HEK293 (cell line): ENCODE measurements at regions not wholly inside any gene's neighbourhood (a gene's known extent, or its start where the extent isn't known, plus 50 kb on each side); places are given as distances from the start of the nearest gene placed in this dataset.

Source experiments
- CTCF ChIA-PET: fragments of 350-600 bp; formaldehyde crosslinking; extraction: SDS; loops from one replicate; lab custom pipeline; 2021; ENCODE audit warnings: antibody characterized with exemption; lab: Yijun Ruan, JAX
- POLR2A ChIA-PET: fragments of 300-600 bp; formaldehyde crosslinking; extraction: SDS; loops from one replicate; lab custom pipeline; 2020; ENCODE audit warnings: antibody characterized with exemption, inconsistent platforms; lab: Yijun Ruan, JAX
- H3K27ac ChIP-seq: fragments of 200-500 bp; sonication (Bioruptor generic); 2 replicates; pipeline ENCODE4 v1.5.1; 2014; ENCODE audit warnings: low read depth, low read length, control low read depth, inconsistent platforms; ENCODE audit errors: extremely low read depth
- H3K36me3 ChIP-seq, 2 experiments: fragments of 200-500 bp in 1 of 2; sonication (Bioruptor generic) in 1 of 2; 1 replicate in 1 of 2; 2 replicates in 1 of 2; pipeline ENCODE4 v1.5.1; 2014 to 2017; ENCODE audit warnings: inconsistent platforms in 2 of 2, low read length in 2 of 2; ENCODE audit not compliant: control insufficient read depth in 2 of 2, insufficient read depth in 1 of 2
- H3K4me1 ChIP-seq: fragments of 200-500 bp; sonication (Bioruptor generic); 2 replicates; pipeline ENCODE4 v1.5.1; 2014; ENCODE audit warnings: mild to moderate bottlenecking, low read length, inconsistent platforms; ENCODE audit not compliant: control insufficient read depth, insufficient read depth
- H3K4me3 ChIP-seq: 2 replicates; pipeline ENCODE4 v1.5.1; 2011; ENCODE audit warnings: low read depth, mild to moderate bottlenecking, control low read depth, low read length, moderate library complexity
- H3K9me3 ChIP-seq: fragments of 200-500 bp; sonication (Bioruptor generic); 2 replicates; pipeline ENCODE4 v1.5.1; 2014; ENCODE audit warnings: low read depth, low read length, inconsistent platforms; ENCODE audit not compliant: control insufficient read depth, insufficient read depth
- BCL6B ChIP-seq: fragments of 450-650 bp; formaldehyde crosslinking; IDR thresholded peaks from 2 replicates; pipeline ENCODE4 v1.5.1; 2017; ENCODE audit warnings: missing biosample characterization, missing genetic modification characterization
- PRDM10 ChIP-seq: fragments of 450-650 bp; formaldehyde crosslinking; IDR thresholded peaks from 2 replicates; pipeline ENCODE4 v1.5.1; 2016; ENCODE audit warnings: missing biosample characterization, missing genetic modification characterization
- SCRT2 ChIP-seq: fragments of 450-650 bp; formaldehyde crosslinking; IDR thresholded peaks from 2 replicates; pipeline ENCODE4 v1.5.1; 2016; ENCODE audit warnings: missing biosample characterization, missing genetic modification characterization
- SP3 ChIP-seq: fragments of 450-650 bp; formaldehyde crosslinking; IDR thresholded peaks from 2 replicates; pipeline ENCODE4 v1.5.1; 2016; ENCODE audit warnings: missing biosample characterization, missing genetic modification characterization
- TCF7L2 ChIP-seq: IDR thresholded peaks from 2 replicates; pipeline ENCODE4 v1.6.1; 2011; ENCODE audit warnings: low read depth, mild to moderate bottlenecking, inconsistent platforms, low read length, moderate library complexity, borderline replicate concordance
- WT1 ChIP-seq: fragments of 450-650 bp; formaldehyde crosslinking; IDR thresholded peaks from 2 replicates; pipeline ENCODE4 v1.5.1; 2016; ENCODE audit warnings: missing biosample characterization, missing genetic modification characterization
- ZBTB21 ChIP-seq: fragments of 450-650 bp; formaldehyde crosslinking; IDR thresholded peaks from 2 replicates; pipeline ENCODE4 v1.5.1; 2017; ENCODE audit warnings: missing biosample characterization, missing genetic modification characterization
- ZBTB26 ChIP-seq: fragments of 450-650 bp; formaldehyde crosslinking; optimal IDR thresholded peaks from 2 replicates; pipeline ENCODE3; 2016; ENCODE audit warnings: missing biosample characterization, mild to moderate bottlenecking, missing genetic modification characterization
- ZFP3 ChIP-seq: fragments of 450-650 bp; formaldehyde crosslinking; IDR thresholded peaks from 2 replicates; pipeline ENCODE4 v1.5.1; 2016; ENCODE audit warnings: low read depth, missing biosample characterization, missing genetic modification characterization
- ZFP41 ChIP-seq: fragments of 450-650 bp; formaldehyde crosslinking; IDR thresholded peaks from 2 replicates; pipeline ENCODE4 v1.5.1; 2016; ENCODE audit warnings: missing biosample characterization, missing genetic modification characterization, borderline replicate concordance
- ZNF112 ChIP-seq: fragments of 450-650 bp; formaldehyde crosslinking; IDR thresholded peaks from 2 replicates; pipeline ENCODE4 v1.5.0; 2017; ENCODE audit warnings: missing biosample characterization, missing genetic modification characterization
- ZNF157 ChIP-seq: fragments of 450-650 bp; formaldehyde crosslinking; IDR thresholded peaks from 2 replicates; pipeline ENCODE4 v1.5.1; 2016; ENCODE audit warnings: missing biosample characterization, missing genetic modification characterization
- ZNF174 ChIP-seq: fragments of 450-650 bp; formaldehyde crosslinking; IDR thresholded peaks from 2 replicates; pipeline ENCODE4 v1.5.0; 2017; ENCODE audit warnings: missing biosample characterization, mild to moderate bottlenecking, missing genetic modification characterization
- ZNF202 ChIP-seq: fragments of 450-650 bp; formaldehyde crosslinking; IDR thresholded peaks from 2 replicates; pipeline ENCODE4 v1.5.1; 2016; ENCODE audit warnings: missing biosample characterization, missing genetic modification characterization, borderline replicate concordance
- ZNF211 ChIP-seq: fragments of 450-650 bp; formaldehyde crosslinking; IDR thresholded peaks from 2 replicates; pipeline ENCODE4 v1.5.1; 2016; ENCODE audit warnings: low read depth, missing biosample characterization, missing genetic modification characterization
- ZNF274 ChIP-seq, 2 experiments: fragments of 200-500 bp in 1 of 2; fragments of 450-650 bp in 1 of 2; sonication (Bioruptor generic) in 1 of 2; formaldehyde crosslinking in 1 of 2; IDR thresholded peaks; 2 replicates each; pipeline versions ENCODE4 v1.5.1 to v1.6.1; 2014 to 2016; ENCODE audit warnings: borderline replicate concordance in 1 of 2, inconsistent platforms in 1 of 2, low read length in 1 of 2, missing biosample characterization in 1 of 2, missing genetic modification characterization in 1 of 2
- ZNF391 ChIP-seq: fragments of 450-650 bp; formaldehyde crosslinking; IDR thresholded peaks from 2 replicates; pipeline ENCODE4 v1.5.1; 2016; ENCODE audit warnings: low read depth, missing biosample characterization, missing genetic modification characterization, borderline replicate concordance
- ZNF521 ChIP-seq: fragments of 450-650 bp; formaldehyde crosslinking; IDR thresholded peaks from 2 replicates; pipeline ENCODE4 v1.5.1; 2017; ENCODE audit warnings: missing biosample characterization, mild to moderate bottlenecking, missing genetic modification characterization
- ZNF660 ChIP-seq: fragments of 450-650 bp; IDR thresholded peaks from 2 replicates; pipeline ENCODE4 v1.5.1; 2018; ENCODE audit warnings: missing biosample characterization, mild to moderate bottlenecking, missing genetic modification characterization
- ZNF776 ChIP-seq: fragments of 450-650 bp; formaldehyde crosslinking; IDR thresholded peaks from 2 replicates; pipeline ENCODE4 v1.5.0; 2017; ENCODE audit warnings: missing biosample characterization, missing genetic modification characterization, borderline replicate concordance

GRCh38 chr10:128281861-128282260, 155.6 kb upstream of the MKI67 start (continued):
- TF ChIP-seq ZNF202 (tag by site-specific recombination) (no peak), PRDM10 (tag by site-specific recombination) (no peak)

- ChIA-PET POLR2A (no interaction called here), CTCF (interaction anchor here (0.6 kb wide), 1 partner anchor 122 kb away, joined by 3 read pairs; no protein-coding TSS in a partner anchor)
- TF ChIP-seq ZNF776 (tag by site-specific recombination) = no peak
- TF ChIP-seq ZNF211 (tag by site-specific recombination) = no peak
- no peak for TF ChIP-seq ZNF521 (tag by site-specific recombination)
- no peak for TF ChIP-seq ZNF660 (tag by site-specific recombination)
- no peak for TF ChIP-seq WT1 (tag by site-specific recombination)
- TF ChIP-seq SP3 (tag by site-specific recombination) = no peak
- no peak for TF ChIP-seq ZFP3 (tag by site-specific recombination)
- no peak for TF ChIP-seq SCRT2 (tag by site-specific recombination)
- TF ChIP-seq ZFP41 (tag by site-specific recombination) = no peak
- TF ChIP-seq ZNF112 (tag by site-specific recombination) = no peak
- Histone ChIP-seq H3K4me3 (no peak overlapping the region), H3K36me3 (no peaks in the 10 kb centered on the region), H3K27ac (no peak overlapping the region), H3K4me1 (no peaks in the 10 kb centered on the region), H3K9me3 (no peaks in the 10 kb centered on the region)
These were observed 160.0 kb upstream of the MKI67 start for GRCh38 chr10:128286141-128286761.

GRCh38 chr10:128286762-128287500, 160.7 kb upstream of the MKI67 start:
- CTCF ChIA-PET = interaction anchor here (1.2 kb wide), 1 partner anchor 23 kb away, joined by 5 read pairs; no protein-coding TSS in a partner anchor
- no peaks in the 10 kb centered on the region for H3K36me3 ChIP-seq
- POLR2A ChIA-PET = no interaction called here
- no peaks in the 10 kb centered on the region for H3K9me3 ChIP-seq
- H3K4me1 ChIP-seq = no peaks in the 10 kb centered on the region
- no peak overlapping the region for H3K4me3 ChIP-seq
- no peak overlapping the region for H3K27ac ChIP-seq
- TF ChIP-seq ZNF157 (no peak), BCL6B (tag by site-specific recombination) (no peak), ZNF174 (tag by site-specific recombination) (no peak), ZNF391 (tag by site-specific recombination) (no peak), TCF7L2 (peak; percentile 71; the same call in 1 of the 2 replicates), ZBTB21 (tag by site-specific recombination) (no peak), ZNF274 (IDR thresholded peaks at IDR 0.05; ENCODE audit: low read length) (no peak), ZNF274 (tag by site-specific recombination; IDR thresholded peaks at IDR 0.05; ENCODE audit: borderline replicate concordance) (no peak), ZBTB26 (peak; percentile 26)
- TF ChIP-seq, all 188 proteins: peak for 2
